ENCODE measurements at regions not wholly inside any gene's neighbourhood (a gene's known extent, or its start where the extent isn't known, plus 50 kb on each side); places are given as distances from the start of the nearest gene placed in this dataset.

DNA sequence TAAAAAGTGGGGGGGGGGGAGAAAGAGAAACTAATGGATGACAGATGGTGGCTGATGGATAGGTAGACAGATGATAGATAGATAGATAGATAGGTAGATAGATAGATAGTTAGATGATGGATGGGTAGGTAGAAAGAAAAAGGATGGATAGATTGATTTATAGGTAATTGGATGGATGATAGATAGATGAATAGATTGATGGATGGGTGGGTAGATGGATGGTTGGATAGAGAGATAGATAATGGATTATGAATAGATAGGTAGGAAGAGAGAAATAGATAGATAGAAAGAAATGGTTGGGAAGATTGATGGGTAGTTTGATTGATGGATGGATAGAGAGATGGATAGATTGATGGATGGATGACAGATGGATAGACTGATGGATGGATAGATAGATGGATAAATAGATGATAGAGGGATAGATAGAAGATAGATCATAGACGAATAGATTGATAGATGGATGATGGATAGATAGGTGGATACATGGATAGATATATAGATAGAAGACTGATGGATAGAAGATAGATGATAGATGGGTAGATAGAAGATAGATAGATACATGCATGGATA is 337.1 kb downstream of the C16orf95 start:
- no peak for DNase-seq (ENCODE audit: low read depth)

DNA sequence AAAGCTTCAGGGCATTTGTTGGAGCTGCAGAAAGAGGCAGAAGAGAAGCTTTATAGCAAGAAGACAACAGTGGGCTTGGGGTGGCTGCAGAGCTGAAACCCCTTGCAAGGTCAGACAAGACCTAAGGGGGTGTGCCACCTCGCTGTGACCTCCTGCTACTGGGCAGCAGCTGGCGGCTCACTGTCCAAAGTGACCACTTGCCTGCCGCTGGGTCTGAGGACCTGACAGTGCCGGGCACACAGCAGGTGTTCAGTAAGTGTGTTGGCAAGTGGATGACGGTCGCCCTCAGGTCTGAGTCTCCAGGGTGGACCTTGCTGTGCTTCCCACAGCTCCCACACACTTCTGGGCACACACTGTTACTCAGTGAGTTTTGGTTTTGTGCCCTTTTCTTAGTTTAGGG is 336.5 kb downstream of the C16orf95 start:
- no peak for DNase-seq (ENCODE audit: low read depth)

DNA sequence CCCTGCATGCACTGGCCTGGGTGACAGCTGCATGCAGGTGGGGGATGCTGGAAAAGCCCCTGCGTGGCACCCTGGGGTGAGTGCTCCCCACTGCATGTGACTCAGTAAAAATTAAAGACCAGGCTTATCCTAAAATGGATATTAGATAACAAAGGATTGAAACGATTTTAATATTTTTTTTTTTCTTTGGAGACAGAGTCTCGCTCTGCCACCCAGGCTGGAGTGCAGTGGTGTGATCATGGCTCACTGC is 334.9 kb downstream of the C16orf95 start:
- no peak for DNase-seq (ENCODE audit: low read depth)

DNA sequence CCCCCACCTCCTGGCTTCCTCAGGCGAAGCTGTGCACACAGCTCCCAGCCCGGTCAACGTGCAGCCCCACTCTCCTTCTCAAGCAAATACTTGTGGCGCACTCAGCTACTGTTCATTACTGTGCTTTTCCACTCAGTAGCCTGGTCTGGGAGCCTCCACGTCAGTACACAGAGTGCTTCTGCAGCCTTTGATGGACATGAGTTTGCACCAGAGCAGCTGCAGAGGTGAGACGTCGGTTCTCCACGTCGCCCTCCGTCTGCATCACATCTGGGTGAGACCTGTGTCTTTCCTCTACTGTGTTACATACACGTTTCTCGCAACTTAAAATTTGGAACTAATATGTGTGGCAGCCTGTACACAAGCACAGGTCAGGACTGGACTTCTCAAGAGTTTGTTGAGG is 334.3 kb downstream of the C16orf95 start:
- no peak for DNase-seq (ENCODE audit: low read depth)

DNA sequence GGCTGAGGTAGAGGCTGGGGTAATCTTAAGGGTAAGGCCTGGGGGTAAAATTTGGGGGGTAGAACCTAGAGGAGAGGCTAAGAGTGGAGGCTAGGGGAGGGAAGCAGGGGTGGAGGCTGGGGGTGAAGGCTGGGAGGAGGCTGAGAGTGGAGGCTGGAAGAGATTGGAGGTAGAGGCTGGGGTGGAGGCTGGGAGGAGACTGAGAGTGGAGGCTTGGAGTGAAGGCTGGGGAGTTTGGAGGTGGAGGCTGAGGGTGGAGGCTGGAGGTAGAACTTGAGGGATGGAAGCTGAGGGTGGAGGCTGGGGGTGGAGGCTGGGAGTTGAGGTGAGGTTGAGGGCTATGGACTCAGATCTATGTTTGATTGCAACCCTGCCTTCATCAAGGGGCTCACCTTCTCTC is 333.6 kb downstream of the C16orf95 start:
- no peak for DNase-seq (ENCODE audit: low read depth)

DNA sequence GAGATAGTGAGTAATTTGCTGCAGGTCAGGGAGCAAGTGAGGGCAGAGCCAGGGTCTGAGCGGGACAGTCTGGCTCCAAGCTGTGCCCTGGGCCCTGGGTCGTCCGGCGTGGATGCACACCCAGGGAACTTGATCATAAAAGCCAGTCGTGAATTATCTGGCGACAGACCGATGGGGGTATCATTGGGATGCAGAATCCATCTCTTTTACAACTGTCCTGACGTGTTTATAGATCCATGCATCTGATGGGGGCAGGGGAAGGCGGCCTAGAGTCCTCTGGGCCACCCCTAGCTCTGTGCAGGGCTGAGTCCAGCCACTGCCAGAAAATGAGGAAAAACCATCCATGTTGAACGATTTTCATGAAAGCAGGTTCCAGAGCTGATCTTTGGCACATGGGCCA is 332.8 kb downstream of the C16orf95 start:
- no peak for DNase-seq (ENCODE audit: low read depth)

DNA sequence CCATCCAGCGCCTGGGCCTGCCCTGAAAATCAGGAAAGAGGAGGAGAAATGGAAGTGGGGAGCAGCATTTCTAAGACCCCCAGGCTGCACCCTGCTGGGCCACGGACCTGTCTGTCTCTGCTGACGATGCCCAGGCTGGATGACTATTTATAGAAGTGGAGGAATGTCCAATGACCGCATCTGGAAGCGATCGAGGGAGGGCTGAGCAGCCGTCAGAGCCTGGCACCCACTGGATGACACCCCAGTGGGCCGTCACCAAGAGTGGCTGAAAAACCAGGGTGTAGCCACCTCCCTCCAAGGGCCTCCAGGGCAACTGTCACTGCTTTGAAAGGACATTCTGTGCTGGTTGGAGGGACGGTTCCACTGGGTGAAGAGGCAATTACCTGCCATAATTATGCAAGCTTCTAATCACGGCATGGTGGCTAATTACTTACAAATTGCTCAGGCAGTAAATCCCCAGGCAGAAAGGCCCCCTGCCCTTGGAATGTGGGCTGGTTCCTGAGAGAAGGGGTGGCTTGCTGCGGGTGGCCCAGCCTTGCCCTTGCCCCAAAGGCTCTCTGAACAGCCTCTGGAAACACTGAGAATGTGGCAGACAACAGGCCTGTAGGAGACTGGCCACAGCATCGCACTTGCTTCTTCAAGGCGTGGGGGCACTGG is 332.1 kb downstream of the C16orf95 start:
- DNase-seq (ENCODE audit: low read depth): no peak

DNA sequence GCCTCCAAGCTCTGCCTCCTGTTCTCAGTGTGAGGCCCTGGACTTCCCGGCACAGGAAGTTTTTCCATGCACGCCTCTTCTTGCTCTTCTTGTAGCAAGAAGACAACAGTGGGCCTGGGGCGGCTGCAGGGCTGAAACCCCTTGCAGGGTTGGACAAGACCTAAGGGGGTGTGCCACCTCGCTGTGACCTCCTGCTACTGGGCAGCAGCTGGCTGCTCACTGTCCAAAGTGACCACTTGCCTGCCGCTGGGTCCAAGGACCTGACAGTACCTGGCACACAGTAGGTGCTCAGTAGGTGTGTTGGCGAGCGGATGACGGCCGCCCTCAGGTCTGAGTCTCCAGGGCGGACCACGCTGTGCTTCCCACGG is 331.6 kb downstream of the C16orf95 start:
- DNase-seq (ENCODE audit: low read depth): no peak

DNA sequence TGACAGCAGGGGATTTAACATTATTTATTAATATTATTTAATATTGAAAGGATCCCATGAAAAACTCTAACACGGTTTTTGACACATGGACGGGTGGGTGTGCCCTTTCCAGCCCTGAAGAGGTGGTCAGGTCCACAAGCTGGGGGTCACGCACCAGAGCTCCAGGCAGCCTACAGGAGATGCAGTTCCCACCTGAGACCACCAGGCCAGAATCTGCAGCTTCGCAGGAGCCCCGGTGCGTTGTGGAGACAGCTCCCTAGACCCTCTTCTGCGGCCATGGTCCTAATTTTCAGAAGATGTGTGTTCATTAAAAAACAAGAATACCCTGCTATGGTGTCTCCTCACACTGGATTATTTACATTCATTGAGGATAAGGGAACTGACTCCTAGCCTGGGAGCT is 331.1 kb downstream of the C16orf95 start:
- no peak for DNase-seq (ENCODE audit: low read depth)

DNA sequence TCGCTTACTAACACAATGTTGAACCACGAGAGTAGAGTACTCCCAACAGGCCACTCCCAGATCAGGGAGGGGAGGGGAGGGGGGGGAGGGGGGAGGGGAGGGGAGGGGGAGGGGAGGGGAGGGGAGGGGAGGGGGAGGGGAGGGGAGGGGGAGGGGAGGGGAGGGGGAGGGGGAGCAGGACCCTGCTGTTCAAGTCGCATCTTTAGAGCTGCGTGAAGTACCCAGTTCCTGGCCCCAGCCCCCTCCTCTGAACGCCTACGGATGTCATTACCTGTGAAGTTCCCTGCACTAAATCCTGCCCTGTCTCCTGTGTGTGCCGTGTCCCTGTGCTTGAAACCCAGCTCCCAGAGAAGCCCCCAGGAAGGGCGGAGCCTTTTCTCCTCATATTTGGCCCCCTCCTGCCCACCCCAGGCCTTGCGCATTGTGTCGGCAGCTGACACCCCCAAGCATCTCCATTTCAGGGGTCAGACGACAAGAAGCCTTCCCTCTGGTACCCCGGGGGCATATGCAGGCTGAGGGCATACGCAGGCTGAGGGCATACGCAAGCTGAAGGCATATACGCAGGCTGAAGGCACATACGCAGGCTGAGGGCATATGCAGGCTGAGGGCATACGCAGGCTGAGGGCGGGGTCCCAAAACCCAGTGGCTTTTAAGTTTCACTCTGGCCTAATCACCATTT is 330.2 kb downstream of the C16orf95 start:
- no peak for DNase-seq (ENCODE audit: low read depth)

DNA sequence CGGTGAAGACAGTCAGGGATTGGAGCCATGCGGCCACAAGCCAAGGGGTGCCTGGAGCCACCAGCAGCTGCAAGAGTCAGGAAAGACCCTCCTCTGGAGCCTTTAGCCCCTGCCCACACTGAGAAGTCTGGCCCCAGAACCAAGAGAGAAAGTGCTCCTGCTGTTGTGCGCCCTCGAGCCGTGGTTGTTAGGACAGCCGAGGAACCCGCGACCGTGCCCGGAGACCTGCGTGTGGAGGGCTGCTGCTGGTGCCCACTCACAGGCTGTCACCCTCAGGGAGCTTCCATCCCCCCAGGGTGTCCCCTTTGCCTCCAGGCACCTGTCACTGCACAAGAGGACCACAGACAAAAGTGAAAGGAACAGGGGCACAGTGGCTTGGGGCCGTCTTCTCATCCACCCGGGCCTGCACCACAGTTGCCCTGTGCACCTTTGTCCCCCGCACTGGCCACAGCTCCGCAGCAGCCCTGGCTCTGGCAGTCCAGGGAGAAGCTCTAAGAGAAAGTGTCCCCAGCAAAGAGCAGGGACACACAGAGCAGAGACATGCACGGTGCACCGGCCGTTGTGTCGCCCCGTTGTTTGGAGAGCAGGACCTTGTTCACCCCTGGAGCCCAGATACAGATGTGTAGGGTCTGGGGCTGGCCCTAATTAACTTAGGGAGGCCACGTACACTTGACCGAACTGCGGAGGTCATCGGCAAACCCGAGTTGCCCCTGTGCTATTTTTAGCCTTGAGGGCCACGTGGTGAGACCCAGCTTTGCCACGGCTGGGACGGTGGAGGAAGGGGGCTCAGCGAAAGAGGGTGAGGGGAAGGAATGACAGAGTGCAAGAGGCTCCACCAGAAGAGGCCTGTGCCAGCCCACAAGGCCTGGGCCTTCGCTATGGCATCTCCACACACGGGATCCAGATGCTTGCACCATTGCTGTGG is 329.2 kb downstream of the C16orf95 start:
- no peak for DNase-seq (ENCODE audit: low read depth)

DNA sequence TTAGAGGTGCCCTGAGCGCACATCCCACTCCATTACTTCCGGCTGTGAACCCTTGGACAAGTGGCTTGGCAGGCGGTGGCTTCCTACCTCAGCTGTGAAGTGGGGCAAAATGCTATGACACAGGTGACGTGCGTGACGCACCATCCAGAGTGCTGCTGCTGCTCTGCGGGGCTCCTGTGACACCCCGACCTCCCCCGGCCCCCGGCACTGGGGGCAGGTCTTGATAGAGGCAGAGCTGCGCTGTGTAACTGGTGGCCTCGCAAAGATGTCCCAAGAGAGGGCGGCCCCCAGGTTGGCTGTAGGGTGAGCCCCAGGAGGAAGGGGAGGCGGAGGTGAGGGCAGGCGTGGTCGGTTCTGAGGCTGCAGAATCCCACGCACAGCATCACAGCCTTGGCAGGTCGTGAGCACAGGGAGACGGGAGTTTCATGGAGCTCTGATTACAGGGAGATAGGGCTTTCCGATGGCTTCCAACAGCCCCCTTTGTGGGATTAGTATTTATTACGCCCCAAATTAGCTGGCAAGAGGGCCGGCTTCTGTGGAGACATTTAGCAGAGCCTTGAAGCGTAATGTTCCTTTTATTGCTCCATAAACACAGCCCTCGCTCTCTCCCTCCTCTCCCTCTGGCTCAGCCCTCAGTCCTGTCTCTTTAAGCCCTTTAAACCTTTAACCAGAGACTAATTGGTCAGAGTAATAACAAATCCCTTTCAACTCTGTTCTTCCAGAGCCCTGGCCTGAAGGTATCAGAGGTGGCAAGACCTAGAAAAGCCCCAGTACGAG is 328.1 kb downstream of the C16orf95 start:
- DNase-seq (ENCODE audit: low read depth): no peak

DNA sequence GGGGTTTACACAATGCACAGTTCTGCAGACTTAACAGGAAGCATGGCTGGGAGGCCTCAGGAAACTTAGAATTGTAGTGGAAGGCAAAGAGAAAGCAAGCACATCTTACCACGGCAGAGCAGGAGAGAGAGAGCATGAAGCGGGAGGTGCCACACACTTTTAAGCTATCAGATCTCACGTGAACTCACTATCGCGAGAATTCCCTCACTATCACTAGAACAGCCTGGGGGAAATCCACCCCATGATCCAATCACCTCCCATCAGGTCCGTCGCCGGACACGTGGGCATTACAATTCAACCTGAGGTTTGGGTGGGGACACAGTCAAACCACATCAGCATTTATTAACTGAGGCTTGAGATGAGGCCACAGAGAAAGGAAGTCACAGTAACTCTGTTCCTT is 326.7 kb downstream of the C16orf95 start:
- no peak for DNase-seq (ENCODE audit: low read depth)

DNA sequence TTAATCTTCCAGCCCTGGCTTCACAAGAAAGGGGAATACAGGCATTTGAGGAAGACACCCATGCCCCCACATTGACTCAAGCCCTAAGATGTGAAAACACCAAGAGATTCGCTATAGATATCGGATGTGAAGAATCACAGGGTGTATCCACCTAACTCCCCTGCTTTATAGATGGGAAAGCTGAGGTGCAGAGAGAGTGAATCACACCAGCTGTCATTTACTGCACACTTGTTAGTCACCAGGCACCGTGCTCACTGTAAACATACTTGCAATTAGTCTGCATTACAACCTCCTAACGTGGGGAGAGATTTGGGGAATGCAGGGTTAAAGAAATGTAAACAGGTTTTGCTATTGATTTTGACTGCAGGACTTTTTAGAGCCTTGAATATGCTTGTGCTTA is 325.5 kb downstream of the C16orf95 start:
- no peak for DNase-seq (ENCODE audit: low read depth)

DNA sequence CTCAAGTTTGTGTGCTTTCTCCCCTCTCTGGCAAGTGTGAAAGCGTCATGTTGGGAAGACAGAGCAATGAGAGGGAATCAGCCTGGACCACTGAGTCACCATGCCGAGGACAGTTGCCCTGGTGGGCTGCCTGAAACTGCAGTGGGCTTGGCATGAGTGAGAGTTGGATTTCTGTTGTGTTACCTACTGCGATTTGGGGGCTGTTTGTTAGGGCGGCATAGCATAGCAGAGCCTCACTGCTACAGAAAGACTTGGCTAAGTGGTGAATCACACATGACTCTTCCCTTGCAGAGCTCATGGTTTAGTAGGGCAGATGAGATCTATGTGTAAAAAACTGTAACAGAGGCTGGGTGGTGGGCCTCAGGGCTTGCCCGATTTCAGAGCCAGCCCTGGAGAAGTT is 324.6 kb downstream of the C16orf95 start:
- DNase-seq (ENCODE audit: low read depth): no peak

DNA sequence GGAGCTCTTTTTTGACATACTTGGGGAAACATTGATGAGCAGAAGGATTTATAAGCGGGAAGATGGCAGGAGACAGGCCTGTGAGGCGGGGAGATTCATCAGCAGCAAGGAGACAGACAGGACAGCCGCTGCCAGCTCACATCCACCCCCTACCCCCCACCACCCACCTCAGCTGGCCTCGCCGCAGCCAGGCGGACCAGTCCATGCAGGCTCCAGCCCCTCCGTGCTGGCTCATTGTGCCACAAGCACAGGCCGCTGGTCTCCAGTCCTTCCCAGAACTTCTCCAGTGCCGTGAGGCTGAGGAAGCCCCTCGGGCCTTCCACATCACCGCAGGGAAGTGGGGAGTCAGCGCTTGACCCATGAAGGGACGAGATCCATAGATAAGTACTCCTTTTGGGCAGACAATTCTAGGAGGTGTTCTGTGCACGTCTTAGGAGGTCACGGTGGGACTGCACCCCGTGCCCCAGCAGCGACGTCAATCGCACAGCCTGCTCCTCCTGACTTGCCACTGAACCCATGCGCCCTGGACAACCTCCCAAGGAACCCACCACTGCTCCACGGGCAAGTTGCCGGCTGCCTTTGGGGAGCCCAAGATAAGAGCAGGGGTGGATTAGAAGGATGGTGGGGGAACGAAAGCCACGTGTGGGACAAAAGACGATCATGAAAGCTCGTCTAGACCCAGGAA is 323.6 kb downstream of the C16orf95 start:
- DNase-seq (ENCODE audit: low read depth): no peak

DNA sequence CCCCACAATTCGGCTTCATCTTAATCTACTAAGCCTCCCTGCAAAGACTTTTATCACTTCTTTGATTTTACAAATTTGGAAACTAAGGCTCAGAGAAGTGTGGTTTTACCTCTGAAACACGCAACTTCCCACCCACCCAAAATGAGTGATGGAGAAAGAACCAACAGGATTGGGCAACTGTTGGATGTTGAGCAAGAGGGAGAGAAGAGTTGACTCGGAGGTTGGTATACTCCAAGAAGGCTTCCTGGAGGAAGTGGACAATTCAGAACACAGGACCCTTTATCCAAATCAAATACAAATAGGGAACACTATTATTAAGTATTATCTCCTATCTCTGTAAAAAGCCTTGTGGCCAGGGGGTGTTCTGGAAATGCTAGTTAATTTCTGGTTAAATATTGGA is 323.0 kb downstream of the C16orf95 start:
- DNase-seq (ENCODE audit: low read depth): no peak

DNA sequence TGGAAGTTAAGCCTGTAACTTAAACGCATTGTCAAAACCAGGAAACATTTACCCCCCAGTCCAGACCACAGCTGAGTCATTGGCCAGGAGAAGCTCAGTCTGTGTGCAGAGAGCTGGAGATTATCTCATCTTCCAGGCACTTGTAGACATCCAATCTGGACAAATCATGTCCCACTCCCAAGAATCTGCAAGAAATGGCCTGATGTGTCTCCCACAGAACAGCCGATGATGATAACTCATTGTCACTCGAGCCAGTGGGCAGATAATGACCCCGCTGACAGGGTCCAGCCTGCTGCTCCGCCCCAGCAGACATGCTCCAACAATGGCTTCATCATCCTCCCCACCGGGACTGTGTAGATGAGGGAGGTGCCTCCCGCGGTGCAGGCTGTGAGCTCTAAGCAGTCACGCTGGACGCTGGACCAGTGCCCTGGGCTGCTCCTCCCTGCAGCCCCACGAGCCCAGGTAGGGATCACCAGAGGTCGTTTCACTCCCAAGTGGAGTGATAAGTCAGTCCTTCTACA is 322.5 kb downstream of the C16orf95 start:
- DNase-seq (ENCODE audit: low read depth): no peak

DNA sequence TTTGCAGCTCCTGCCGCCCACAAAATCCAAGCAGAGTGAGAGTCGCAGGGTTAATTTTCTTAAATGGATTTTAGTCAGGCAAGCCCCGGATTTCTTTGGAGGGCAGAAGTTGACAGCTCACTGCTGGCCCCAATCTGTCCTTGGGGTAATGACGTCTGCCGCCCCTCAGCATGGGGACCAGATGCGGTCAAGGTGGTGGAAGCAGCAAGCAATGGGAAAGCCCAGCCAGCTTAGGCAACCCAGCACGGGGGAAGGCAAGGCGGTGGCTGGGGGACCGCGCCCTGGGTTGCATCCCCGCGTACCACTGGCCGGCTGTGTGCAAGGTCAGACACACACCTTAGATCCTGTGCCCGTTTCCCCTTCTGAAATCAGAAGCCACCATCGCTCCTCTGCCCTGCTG is 321.7 kb downstream of the C16orf95 start:
- DNase-seq (ENCODE audit: low read depth): no peak

DNA sequence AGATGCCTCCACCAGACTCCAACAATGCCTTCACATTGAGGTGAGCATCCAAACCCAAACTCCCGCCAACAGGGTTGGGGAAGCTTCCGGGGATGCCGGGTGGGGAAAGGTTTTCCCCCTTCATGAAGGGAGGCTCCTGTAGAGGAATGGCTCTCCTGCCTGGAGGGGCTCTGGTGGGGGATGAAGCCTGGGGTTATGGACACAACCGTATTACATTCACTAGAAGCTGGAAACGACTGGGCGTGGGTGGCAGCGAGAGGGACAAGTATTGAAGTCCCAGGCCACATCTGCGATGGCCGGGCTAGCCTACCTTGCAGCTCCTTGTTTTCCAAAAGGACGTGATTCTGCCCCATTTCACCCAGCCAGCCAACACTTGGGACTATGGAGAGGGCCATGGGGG is 321.1 kb downstream of the C16orf95 start:
- DNase-seq (ENCODE audit: low read depth): no peak

DNA sequence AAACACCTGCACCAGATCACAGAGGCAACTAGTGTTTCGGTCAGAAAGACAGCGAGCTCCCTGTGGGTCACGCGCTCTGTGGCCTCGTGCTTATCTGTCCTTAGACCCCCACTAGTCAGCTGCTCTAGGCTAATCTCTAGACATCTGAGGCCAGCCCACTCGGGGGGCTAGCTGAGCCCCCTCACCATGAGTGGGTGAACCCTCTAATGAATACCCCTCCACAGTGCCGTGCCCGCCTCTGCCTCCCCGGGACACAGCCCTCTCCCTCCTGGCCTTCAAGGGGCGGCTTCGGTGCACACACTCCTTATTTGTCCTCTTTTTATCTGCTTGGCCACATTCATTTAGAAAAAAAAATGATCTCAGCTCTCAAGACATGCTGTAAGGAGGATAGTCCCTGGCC is 320.1 kb downstream of the C16orf95 start:
- DNase-seq (ENCODE audit: low read depth): no peak
